OCI-LY7 (cell line): ENCODE measurements at regions not wholly inside any gene's neighbourhood (a gene's known extent, or its start where the extent isn't known, plus 50 kb on each side); places are given as distances from the start of the nearest gene placed in this dataset.

Experiments used
- BruUV-seq: library from RNA; stranded (reverse); fragments of 400-500 nt; replicated peaks from 2 replicates; lab custom pipeline; 2021; lab: Mats Ljungman, UMichigan
- CTCF ChIA-PET: fragments of 300-600 bp; sonication (Branson Sonifier 250); formaldehyde crosslinking; loops from one replicate; lab custom pipeline; 2022; ENCODE audit warnings: antibody characterized with exemption; ENCODE audit not compliant: unreplicated experiment; lab: Charles Lee
- POLR2A ChIA-PET: fragments of 300-600 bp; sonication (Branson Sonifier 250); formaldehyde crosslinking; loops from one replicate; lab custom pipeline; 2022; ENCODE audit warnings: antibody characterized with exemption; lab: Charles Lee
- DNase-seq: peaks from one replicate; pipeline ENCODE4 v3.0.0-alpha.2; 2015; ENCODE audit warnings: low spot score
- H2AFZ ChIP-seq: fragments of 200-600 bp; sonication (generic), shearing (Covaris generic); 2 replicates; pipeline ENCODE4 v1.6.1; 2014; ENCODE audit warnings: mild to moderate bottlenecking, antibody characterized with exemption, low read length, moderate library complexity
- H3K27ac ChIP-seq: fragments of 200-600 bp; sonication (generic); 2 replicates; pipeline ENCODE4 v1.5.1; 2014; ENCODE audit warnings: mixed run types, low read depth, mild to moderate bottlenecking, moderate library complexity, low read length, inconsistent platforms; ENCODE audit not compliant: poor library complexity, severe bottlenecking
- H3K36me3 ChIP-seq: fragments of 200-600 bp; sonication (generic); 2 replicates; pipeline ENCODE4 v1.6.1; 2014; ENCODE audit warnings: mild to moderate bottlenecking, antibody characterized with exemption, low read length, moderate library complexity, mixed read lengths; ENCODE audit not compliant: insufficient read depth
- H3K4me1 ChIP-seq: fragments of 200-600 bp; sonication (generic); 2 replicates; pipeline ENCODE4 v1.5.1; 2014; ENCODE audit warnings: mild to moderate bottlenecking, low read length; ENCODE audit not compliant: insufficient read depth, poor library complexity, severe bottlenecking
- H3K4me2 ChIP-seq: fragments of 200-600 bp; sonication (generic); 2 replicates; pipeline ENCODE4 v1.6.1; 2014; ENCODE audit warnings: mild to moderate bottlenecking, low read length
- H3K4me3 ChIP-seq: fragments of 200-600 bp; sonication (generic); 2 replicates; pipeline ENCODE4 v1.5.1; 2014; ENCODE audit warnings: mild to moderate bottlenecking, low read depth, low read length; ENCODE audit not compliant: poor library complexity, severe bottlenecking
- H3K79me2 ChIP-seq: fragments of 200-600 bp; sonication (generic); 2 replicates; pipeline ENCODE4 v1.6.1; 2016; ENCODE audit warnings: low read depth, mild to moderate bottlenecking, low read length, moderate library complexity, mixed read lengths; ENCODE audit not compliant: insufficient read depth
- H3K9me2 ChIP-seq: fragments of 200-600 bp; sonication (generic); 2 replicates; pipeline ENCODE4 v1.6.1; 2016; ENCODE audit warnings: mild to moderate bottlenecking, low read length, mixed read lengths; ENCODE audit not compliant: insufficient read depth
- H3K9me3 ChIP-seq: fragments of 200-600 bp; sonication (generic); 2 replicates; pipeline ENCODE4 v1.6.1; 2014; ENCODE audit warnings: mild to moderate bottlenecking, mixed run types, low read length, mixed read lengths
- H4K20me1 ChIP-seq: fragments of 200-600 bp; sonication (generic); 2 replicates; pipeline ENCODE4 v1.6.1; 2014; ENCODE audit warnings: mild to moderate bottlenecking, antibody characterized with exemption, low read length, moderate library complexity, mixed read lengths; ENCODE audit not compliant: insufficient read depth
- CTCF ChIP-seq: fragments of 200-600 bp; sonication (generic); conservative IDR thresholded peaks from 2 replicates; pipeline ENCODE4 v1.5.1; 2014; ENCODE audit warnings: mild to moderate bottlenecking, antibody characterized with exemption, low read length, moderate library complexity, mixed read lengths
- EZH2phosphoT487 ChIP-seq: fragments of 200-600 bp; sonication (generic); IDR thresholded peaks from 2 replicates; pipeline ENCODE4 v1.6.1; 2018; ENCODE audit warnings: low read depth, borderline replicate concordance, mild to moderate bottlenecking, mixed run types, antibody characterized with exemption, low read length, moderate library complexity, mixed read lengths
- intact Hi-C: fragments of 100-400 bp; cut with micrococcal nuclease; formaldehyde crosslinking; loops from one replicate; pipeline ENCODE4 v1.10.0; 2022; ENCODE audit not compliant: unreplicated experiment

DNA sequence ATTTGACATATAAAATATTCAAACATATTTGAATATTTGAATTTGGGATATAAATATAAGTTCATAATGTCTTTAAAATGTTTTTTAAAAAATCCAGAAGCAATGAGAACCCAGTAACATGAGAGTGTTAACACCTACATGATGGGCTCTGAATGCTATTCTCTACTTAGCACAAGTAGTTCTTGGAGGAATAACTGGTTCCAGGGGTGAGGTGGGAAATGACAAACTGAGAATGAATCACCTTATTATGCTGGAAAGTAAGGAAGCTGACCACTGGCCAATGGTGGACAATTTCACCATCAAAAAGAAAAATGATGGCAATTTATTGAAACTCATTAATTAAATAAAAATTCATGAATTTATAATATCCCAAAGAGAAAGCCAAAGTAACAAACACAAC, 79.6 kb upstream of the NABP1 start:
- H2AFZ ChIP-seq: no peak overlapping the region
- H3K36me3 ChIP-seq: no peaks in the 10 kb centered on the region
- POLR2A ChIA-PET: interaction anchor here (0.6 to 1.2 kb wide), 3 partner anchors 8 to 233 kb away, joined by 3 read pairs; no protein-coding TSS in a partner anchor
- no peak overlapping the region for H3K4me2 ChIP-seq
- BruUV-seq: no TSS peak
- CTCF ChIA-PET: no interaction called here
- no peaks in the 10 kb centered on the region for H3K9me3 ChIP-seq
- no peaks in the 10 kb centered on the region for H3K79me2 ChIP-seq
- no peak for TF ChIP-seq CTCF
- no peak for TF ChIP-seq EZH2phosphoT487
- H4K20me1 ChIP-seq: no peaks in the 10 kb centered on the region
- H3K9me2 ChIP-seq: no peaks in the 10 kb centered on the region
- no peaks in the 10 kb centered on the region for H3K4me1 ChIP-seq
- DNase-seq: no peak
- no peak overlapping the region for H3K27ac ChIP-seq
- no peak overlapping the region for H3K4me3 ChIP-seq
- intact Hi-C loops: no loop called here

DNA sequence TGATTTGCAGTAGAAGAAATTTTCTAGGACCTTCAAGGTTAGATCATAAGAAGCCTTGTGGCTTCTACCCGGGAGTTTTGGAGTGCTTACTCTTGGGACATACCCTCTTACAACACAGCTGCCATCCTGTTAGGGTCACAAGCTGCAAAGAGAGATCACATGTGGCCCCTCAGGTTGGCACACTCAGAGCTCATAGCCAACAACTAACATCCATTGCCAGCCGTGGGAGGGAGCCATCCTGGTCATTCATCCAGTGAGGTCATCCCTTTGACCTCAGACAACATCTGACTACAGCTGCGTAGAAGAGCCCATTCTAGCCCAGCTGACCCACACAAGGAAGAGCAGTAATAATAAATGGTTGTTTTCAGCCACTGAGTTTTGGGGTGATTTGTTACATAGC, 76.9 kb upstream of the NABP1 start:
- H3K9me2 ChIP-seq: no peaks in the 10 kb centered on the region
- H3K4me3 ChIP-seq: no peak overlapping the region
- intact Hi-C loops: no loop called here
- H2AFZ ChIP-seq: no peak overlapping the region
- H3K79me2 ChIP-seq: no peaks in the 10 kb centered on the region
- H3K27ac ChIP-seq: no peak overlapping the region
- no peaks in the 10 kb centered on the region for H3K9me3 ChIP-seq
- no peak for DNase-seq
- POLR2A ChIA-PET: interaction anchor here (0.7 to 1.8 kb wide), 2 partner anchors 16 to 330 kb away, joined by 3 to 7 read pairs; no protein-coding TSS in a partner anchor
- TF ChIP-seq EZH2phosphoT487 (no peak), CTCF (no peak)
- CTCF ChIA-PET: no interaction called here
- H3K36me3 ChIP-seq: no peaks in the 10 kb centered on the region
- H4K20me1 ChIP-seq: no peaks in the 10 kb centered on the region
- H3K4me2 ChIP-seq: no peak overlapping the region
- BruUV-seq: no TSS peak
- no peaks in the 10 kb centered on the region for H3K4me1 ChIP-seq

DNA sequence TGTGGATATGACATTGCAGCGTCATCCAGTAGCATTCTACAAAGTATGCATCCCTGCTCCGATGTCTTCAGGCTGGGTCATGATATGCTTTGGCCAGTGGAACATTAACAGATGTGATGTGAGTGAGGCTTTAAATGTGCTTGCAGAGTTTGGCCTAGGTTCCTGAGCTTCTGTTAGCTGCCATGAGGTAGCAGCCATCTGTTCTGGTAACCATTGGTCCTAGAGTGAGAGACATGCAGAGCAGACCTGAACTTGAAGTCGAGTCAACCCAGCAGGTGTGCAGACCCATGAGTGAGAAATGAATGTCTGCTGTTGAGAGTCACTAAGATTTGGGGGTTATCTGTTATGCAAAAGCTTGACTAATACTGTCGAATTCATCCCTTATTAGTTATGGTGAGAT, 73.8 kb upstream of the NABP1 start:
- Histone ChIP-seq H3K27ac (no peak overlapping the region), H3K4me2 (no peak overlapping the region), H2AFZ (no peak overlapping the region), H3K9me3 (no peaks in the 10 kb centered on the region), H3K4me3 (no peak overlapping the region), H4K20me1 (no peaks in the 10 kb centered on the region), H3K9me2 (no peaks in the 10 kb centered on the region), H3K79me2 (no peaks in the 10 kb centered on the region), H3K36me3 (no peaks in the 10 kb centered on the region), H3K4me1 (no peaks in the 10 kb centered on the region)
- DNase-seq: no peak
- TF ChIP-seq EZH2phosphoT487: no peak
- TF ChIP-seq CTCF: no peak
- ChIA-PET POLR2A (no interaction called here), CTCF (no interaction called here)
- no TSS peak for BruUV-seq
- intact Hi-C loops: no loop called here
